Tibial nerve (tissue), 3 donors: ENCODE measurements at regions not wholly inside any gene's neighbourhood (a gene's known extent, or its start where the extent isn't known, plus 50 kb on each side); places are given as distances from the start of the nearest gene placed in this dataset.

Source experiments
- POLR2A ChIP-seq, 2 donors: fragments of 450-650 bp; IDR thresholded peaks; one replicate each; pipeline ENCODE4 v1.6.1; 2017; ENCODE audit warnings: antibody characterized with exemption in 2 of 2, mild to moderate bottlenecking in 2 of 2, moderate library complexity in 2 of 2
- TF ChIP-seq, protein P1 (sequence below), 5 experiments: fragments of 200-600 bp in 3 of 5; fragments of 450-650 bp in 2 of 5; sonication (generic) in 3 of 5; IDR thresholded peaks; one replicate each; pipeline ENCODE4 v1.5.1; 2016 to 2019; ENCODE audit warnings: antibody characterized with exemption in 5 of 5, mild to moderate bottlenecking in 3 of 5, moderate library complexity in 2 of 5

DNA sequence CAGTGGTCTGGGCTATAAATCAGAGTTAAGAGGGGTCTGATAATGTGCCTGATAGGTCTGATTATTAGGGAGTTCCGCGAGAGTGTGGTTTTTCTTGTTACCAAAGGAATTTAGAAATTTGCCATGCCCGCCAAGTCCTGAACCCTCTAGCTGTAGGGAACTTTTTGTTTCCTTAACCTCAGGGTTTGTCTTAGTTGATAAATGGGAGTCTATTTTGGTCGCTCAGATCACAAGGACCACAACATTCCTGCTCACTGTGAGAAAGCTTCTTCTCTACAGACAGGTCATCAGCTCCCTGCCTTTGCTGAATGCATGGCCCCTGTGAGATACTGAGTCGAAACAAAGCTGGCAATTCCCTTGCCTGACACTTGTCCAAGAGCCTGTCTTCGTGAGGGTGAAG lies 497.8 kb downstream of the HS3ST4 start:
- TF ChIP-seq POLR2A (IDR thresholded peaks at IDR 0.05), result no peak
- TF ChIP-seq, protein P1, sequence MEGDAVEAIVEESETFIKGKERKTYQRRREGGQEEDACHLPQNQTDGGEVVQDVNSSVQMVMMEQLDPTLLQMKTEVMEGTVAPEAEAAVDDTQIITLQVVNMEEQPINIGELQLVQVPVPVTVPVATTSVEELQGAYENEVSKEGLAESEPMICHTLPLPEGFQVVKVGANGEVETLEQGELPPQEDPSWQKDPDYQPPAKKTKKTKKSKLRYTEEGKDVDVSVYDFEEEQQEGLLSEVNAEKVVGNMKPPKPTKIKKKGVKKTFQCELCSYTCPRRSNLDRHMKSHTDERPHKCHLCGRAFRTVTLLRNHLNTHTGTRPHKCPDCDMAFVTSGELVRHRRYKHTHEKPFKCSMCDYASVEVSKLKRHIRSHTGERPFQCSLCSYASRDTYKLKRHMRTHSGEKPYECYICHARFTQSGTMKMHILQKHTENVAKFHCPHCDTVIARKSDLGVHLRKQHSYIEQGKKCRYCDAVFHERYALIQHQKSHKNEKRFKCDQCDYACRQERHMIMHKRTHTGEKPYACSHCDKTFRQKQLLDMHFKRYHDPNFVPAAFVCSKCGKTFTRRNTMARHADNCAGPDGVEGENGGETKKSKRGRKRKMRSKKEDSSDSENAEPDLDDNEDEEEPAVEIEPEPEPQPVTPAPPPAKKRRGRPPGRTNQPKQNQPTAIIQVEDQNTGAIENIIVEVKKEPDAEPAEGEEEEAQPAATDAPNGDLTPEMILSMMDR (IDR thresholded peaks at IDR 0.05), result no peak
